ENCODE measurements at regions not wholly inside any gene's neighbourhood (a gene's known extent, or its start where the extent isn't known, plus 50 kb on each side); places are given as distances from the start of the nearest gene placed in this dataset.

- Histone ChIP-seq H2AFZ (ENCODE audit: insufficient read depth, low read depth, low read length, poor library complexity, severe bottlenecking) (no peak overlapping the region), H3K4me2 (replicated peaks; ENCODE audit: low read depth, low read length, poor library complexity, severe bottlenecking) (no peak overlapping the region), H3K9ac (ENCODE audit: low read length) (no peak overlapping the region), H4K20me1 (ENCODE audit: control insufficient read depth, insufficient read depth, low read length, poor library complexity, severe bottlenecking) (no peaks in the 10 kb centered on the region), H3K4me1 (ENCODE audit: control insufficient read depth in 2 of 2, insufficient read depth in 2 of 2, low read length in 2 of 2) (peaks cover 16 to 21% of the 10 kb centered on the region in 2 donors), H3K9me3 (ENCODE audit: control extremely low read depth in 1 of 3, control insufficient read depth in 2 of 3, insufficient read depth in 1 of 3, low read length in 2 of 3) (no peaks in the 10 kb centered on the region), H3K4me3 (ENCODE audit: control extremely low read depth in 1 of 5, extremely low read depth in 1 of 5, insufficient read depth in 1 of 5, low read depth in 2 of 5, low read length in 4 of 5) (no peak overlapping the region), H3K79me2 (ENCODE audit: control insufficient read depth, insufficient read depth, low read length) (peaks cover 3% of the 10 kb centered on the region), H3K27ac (ENCODE audit: low read length in 2 of 2) (no peak overlapping the region), H3K27me3 (replicated peaks in 1 of 4; ENCODE audit: control extremely low read depth in 1 of 4, control insufficient read depth in 3 of 4, insufficient read depth in 4 of 4, low read length in 3 of 4) (no peaks in the 10 kb centered on the region), H3K36me3 (replicated peaks in 1 of 2; ENCODE audit: control extremely low read depth in 1 of 2, control insufficient read depth in 1 of 2, extremely low read depth in 1 of 2, insufficient read depth in 2 of 2, low read length in 1 of 2) (no peaks in the 10 kb centered on the region)
- DNase-seq: no peak
- WGBS (ENCODE audit: insufficient coverage): 96% methylated on average over 3 of the region's 7 CpGs
- Mint-ChIP-seq H3K27ac (no peak overlapping the region), H3K4me3 (no peak overlapping the region), H3K9me3 (ENCODE audit: insufficient read depth) (no peaks in the 10 kb centered on the region), H3K27me3 (no peaks in the 10 kb centered on the region), H3K4me1 (peaks cover 36% of the 10 kb centered on the region)
- no peak for ATAC-seq (ENCODE audit: low read depth)
- intact Hi-C loops (cut with micrococcal nuclease): loop anchor here (10.0 kb wide), 1 partner anchor 87 kb away; no protein-coding TSS in a partner anchor
- POLR2A ChIA-PET: no interaction called here
- CTCF ChIA-PET: interaction anchor here (2.4 kb wide), 2 partner anchors 109 to 350 kb away, joined by 11 to 15 read pairs; no protein-coding TSS in a partner anchor
- no peak for TF ChIP-seq EZH2 (IDR thresholded peaks at IDR 0.05; ENCODE audit: borderline replicate concordance, insufficient read depth, low read depth, low read length, poor library complexity, severe bottlenecking)
- TF ChIP-seq, protein P1, sequence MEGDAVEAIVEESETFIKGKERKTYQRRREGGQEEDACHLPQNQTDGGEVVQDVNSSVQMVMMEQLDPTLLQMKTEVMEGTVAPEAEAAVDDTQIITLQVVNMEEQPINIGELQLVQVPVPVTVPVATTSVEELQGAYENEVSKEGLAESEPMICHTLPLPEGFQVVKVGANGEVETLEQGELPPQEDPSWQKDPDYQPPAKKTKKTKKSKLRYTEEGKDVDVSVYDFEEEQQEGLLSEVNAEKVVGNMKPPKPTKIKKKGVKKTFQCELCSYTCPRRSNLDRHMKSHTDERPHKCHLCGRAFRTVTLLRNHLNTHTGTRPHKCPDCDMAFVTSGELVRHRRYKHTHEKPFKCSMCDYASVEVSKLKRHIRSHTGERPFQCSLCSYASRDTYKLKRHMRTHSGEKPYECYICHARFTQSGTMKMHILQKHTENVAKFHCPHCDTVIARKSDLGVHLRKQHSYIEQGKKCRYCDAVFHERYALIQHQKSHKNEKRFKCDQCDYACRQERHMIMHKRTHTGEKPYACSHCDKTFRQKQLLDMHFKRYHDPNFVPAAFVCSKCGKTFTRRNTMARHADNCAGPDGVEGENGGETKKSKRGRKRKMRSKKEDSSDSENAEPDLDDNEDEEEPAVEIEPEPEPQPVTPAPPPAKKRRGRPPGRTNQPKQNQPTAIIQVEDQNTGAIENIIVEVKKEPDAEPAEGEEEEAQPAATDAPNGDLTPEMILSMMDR (IDR thresholded peaks at IDR 0.05): no peak
These were observed 305.3 kb downstream of the ETS1 start for GRCh38 chr11:128282053-128282452.

GRCh38 chr11:128279866-128280265 is 307.5 kb downstream of the ETS1 start:
- no peak for ATAC-seq (ENCODE audit: low read depth)
- H3K4me2 ChIP-seq (replicated peaks; ENCODE audit: low read depth, low read length, poor library complexity, severe bottlenecking): no peak overlapping the region
- H2AFZ ChIP-seq (ENCODE audit: insufficient read depth, low read depth, low read length, poor library complexity, severe bottlenecking): peak overlapping the region; percentile 8
- Mint-ChIP-seq H3K9me3 (ENCODE audit: insufficient read depth) (no peaks in the 10 kb centered on the region), H3K4me1 (peaks cover 17% of the 10 kb centered on the region), H3K27me3 (no peaks in the 10 kb centered on the region), H3K4me3 (no peak overlapping the region), H3K27ac (no peak overlapping the region)
- CTCF ChIA-PET: interaction anchor here (0.6 to 2.4 kb wide), 3 partner anchors 27 to 1850 kb away, joined by 3 to 15 read pairs (median 5); no protein-coding TSS in a partner anchor
- POLR2A ChIA-PET: interaction anchor here (0.7 kb wide), 1 partner anchor 105 kb away, joined by 4 read pairs; no protein-coding TSS in a partner anchor
- H3K4me3 ChIP-seq (ENCODE audit: control extremely low read depth in 1 of 5, extremely low read depth in 1 of 5, insufficient read depth in 1 of 5, low read depth in 2 of 5, low read length in 4 of 5): no peak overlapping the region
- H3K9me3 ChIP-seq (ENCODE audit: control extremely low read depth in 1 of 3, control insufficient read depth in 2 of 3, insufficient read depth in 1 of 3, low read length in 2 of 3): no peaks in the 10 kb centered on the region
- DNase-seq: no peak
- no peak overlapping the region for H3K27ac ChIP-seq (ENCODE audit: low read length in 2 of 2)
- no peaks in the 10 kb centered on the region for H3K36me3 ChIP-seq (replicated peaks in 1 of 2; ENCODE audit: control extremely low read depth in 1 of 2, control insufficient read depth in 1 of 2, extremely low read depth in 1 of 2, insufficient read depth in 2 of 2, low read length in 1 of 2)
- intact Hi-C loops (cut with micrococcal nuclease): loop anchor here (2.0 to 10.0 kb wide), 2 partner anchors 17 to 85 kb away; no protein-coding TSS in a partner anchor
- 100% methylated on average over 1 of the region's 1 CpG for WGBS (ENCODE audit: insufficient coverage)
- H3K27me3 ChIP-seq (replicated peaks in 1 of 4; ENCODE audit: control extremely low read depth in 1 of 4, control insufficient read depth in 3 of 4, insufficient read depth in 4 of 4, low read length in 3 of 4): no peaks in the 10 kb centered on the region
- H3K4me1 ChIP-seq (ENCODE audit: control insufficient read depth in 2 of 2, insufficient read depth in 2 of 2, low read length in 2 of 2): peaks cover 7 to 13% of the 10 kb centered on the region in 2 donors
- H3K79me2 ChIP-seq (ENCODE audit: control insufficient read depth, insufficient read depth, low read length): peaks cover 3% of the 10 kb centered on the region
- TF ChIP-seq EZH2 (IDR thresholded peaks at IDR 0.05; ENCODE audit: borderline replicate concordance, insufficient read depth, low read depth, low read length, poor library complexity, severe bottlenecking): no peak
- TF ChIP-seq, protein P1 (IDR thresholded peaks at IDR 0.05): no peak
- H4K20me1 ChIP-seq (ENCODE audit: control insufficient read depth, insufficient read depth, low read length, poor library complexity, severe bottlenecking): no peaks in the 10 kb centered on the region
- no peak overlapping the region for H3K9ac ChIP-seq (ENCODE audit: low read length)

Data from B cell (primary cell).